AG09309 (cell line): ENCODE measurements at regions not wholly inside any gene's neighbourhood (a gene's known extent, or its start where the extent isn't known, plus 50 kb on each side); places are given as distances from the start of the nearest gene placed in this dataset.

Experiments used
- DNase-seq: peaks from one replicate; pipeline ENCODE4 v3.0.0-alpha.2; 2010; ENCODE audit warnings: low read depth
- H3K4me3 ChIP-seq: 2 replicates; pipeline ENCODE4 v1.5.1; 2011; ENCODE audit warnings: mild to moderate bottlenecking, low read depth, low read length, moderate library complexity; ENCODE audit not compliant: control insufficient read depth
- CTCF ChIP-seq: IDR thresholded peaks from 2 replicates; pipeline ENCODE4 v1.5.1; 2011; ENCODE audit warnings: mild to moderate bottlenecking, low read depth, low read length, inconsistent platforms; ENCODE audit not compliant: insufficient read depth, control insufficient read depth; ENCODE audit errors: missing control alignments

GRCh38 chr4:59195839-59196238, 2004.3 kb upstream of the ADGRL3 start:
- no peak for TF ChIP-seq CTCF
- no peak overlapping the region for H3K4me3 ChIP-seq
- no peak for DNase-seq

GRCh38 chr4:59200992-59201391, 1999.1 kb upstream of the ADGRL3 start:
- no peak for DNase-seq
- no peak overlapping the region for H3K4me3 ChIP-seq
- TF ChIP-seq CTCF, result no peak

GRCh38 chr4:59217910-59218631, 1982.1 kb upstream of the ADGRL3 start:
- no peak overlapping the region for H3K4me3 ChIP-seq
- no peak for TF ChIP-seq CTCF
- DNase-seq, result no peak

- H3K4me3 ChIP-seq, result no peak overlapping the region
- no peak for TF ChIP-seq CTCF
- no peak for DNase-seq
These were observed 1977.9 kb upstream of the ADGRL3 start for GRCh38 chr4:59222221-59222620.

- no peak for TF ChIP-seq CTCF
- no peak for DNase-seq
- H3K4me3 ChIP-seq, result no peak overlapping the region
These were observed 1976.7 kb upstream of the ADGRL3 start for GRCh38 chr4:59223292-59223941.

GRCh38 chr4:59238212-59238611, 1961.9 kb upstream of the ADGRL3 start:
- DNase-seq, result no peak
- TF ChIP-seq CTCF, result no peak
- H3K4me3 ChIP-seq, result no peak overlapping the region
